Activated CD8-positive, alpha-beta T cell treated with anti-CD3 and anti-CD28 coated beads for 36 hours (primary cell): ENCODE measurements at regions not wholly inside any gene's neighbourhood (a gene's known extent, or its start where the extent isn't known, plus 50 kb on each side); places are given as distances from the start of the nearest gene placed in this dataset.

Experiments
- ATAC-seq: fragments of 200-7000 bp; cut with Tn5 transposase; one replicate; pipeline ENCODE4 v1.10.0; 2021; ENCODE audit warnings: mild to moderate bottlenecking, moderate library complexity
- CTCF ChIA-PET: fragments of 350-600 bp; sonication (Branson Sonifier 250); formaldehyde crosslinking; loops from one replicate; lab custom pipeline; 2021; ENCODE audit warnings: antibody characterized with exemption; lab: Charles Lee
- POLR2A ChIA-PET: fragments of 350-600 bp; sonication (Branson Sonifier 250); formaldehyde crosslinking; loops from one replicate; lab custom pipeline; 2021; ENCODE audit warnings: antibody characterized with exemption; lab: Charles Lee
- DNase-seq: peaks from one replicate; pipeline ENCODE4 v3.0.0-alpha.2; 2020
- H3K27ac Mint-ChIP-seq: one replicate; pipeline ENCODE4 v1.8.0; 2021; ENCODE audit warnings: mild to moderate bottlenecking, mixed read lengths
- H3K27me3 Mint-ChIP-seq: one replicate; pipeline ENCODE4 v1.8.0; 2021; ENCODE audit warnings: mixed read lengths
- H3K36me3 Mint-ChIP-seq: one replicate; pipeline ENCODE4 v1.8.0; 2021; ENCODE audit warnings: low read depth, mixed read lengths
- H3K4me1 Mint-ChIP-seq: one replicate; pipeline ENCODE4 v1.8.0; 2021; ENCODE audit warnings: low read depth, mixed read lengths
- H3K4me3 Mint-ChIP-seq: one replicate; pipeline ENCODE4 v1.8.0; 2021; ENCODE audit warnings: mild to moderate bottlenecking, moderate library complexity, mixed read lengths
- H3K9me3 Mint-ChIP-seq: one replicate; pipeline ENCODE4 v1.8.0; 2021; ENCODE audit warnings: mixed read lengths
- CTCF ChIP-seq: fragments of 200-600 bp; IDR thresholded peaks from one replicate; pipeline ENCODE4 v1.8.0; 2022; ENCODE audit warnings: antibody characterized with exemption, mild to moderate bottlenecking
- intact Hi-C: fragments of 100-400 bp; cut with micrococcal nuclease; formaldehyde crosslinking; loops from one replicate; pipeline ENCODE4 v1.10.0; 2022

GRCh38 chr2:139949242-139949972, 1169.2 kb upstream of the NXPH2 start:
- Mint-ChIP-seq H3K27ac (no peak overlapping the region), H3K27me3 (no peaks in the 10 kb centered on the region), H3K4me3 (no peak overlapping the region), H3K4me1 (no peaks in the 10 kb centered on the region), H3K36me3 (no peaks in the 10 kb centered on the region), H3K9me3 (peaks cover 5% of the 10 kb centered on the region)
- intact Hi-C loops: no loop called here
- POLR2A ChIA-PET: no interaction called here
- CTCF ChIA-PET: no interaction called here
- ATAC-seq: no peak
- no peak for TF ChIP-seq CTCF
- no peak for DNase-seq

DNA sequence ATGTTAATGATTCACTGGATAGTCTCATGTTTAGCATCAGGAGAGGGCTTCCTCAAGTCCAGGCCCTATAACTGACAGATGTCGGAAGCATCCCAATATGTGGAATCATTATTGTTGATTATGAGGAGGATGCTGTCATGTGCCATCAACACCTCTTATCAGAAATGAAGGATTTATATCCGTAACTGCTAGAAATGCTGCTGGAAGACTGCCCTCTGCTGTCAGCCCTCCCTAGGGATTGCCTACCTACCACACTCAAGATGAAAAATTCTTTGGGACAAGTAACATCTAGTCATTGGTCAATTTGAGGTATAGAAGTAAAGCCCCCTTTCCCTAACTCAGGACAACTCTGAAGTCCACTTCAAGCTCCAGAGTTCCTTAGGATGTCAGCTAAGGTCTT, 1166.5 kb upstream of the NXPH2 start:
- CTCF ChIA-PET: no interaction called here
- Mint-ChIP-seq H3K36me3 (no peaks in the 10 kb centered on the region), H3K9me3 (peaks cover 4% of the 10 kb centered on the region), H3K27ac (no peak overlapping the region), H3K4me1 (no peaks in the 10 kb centered on the region), H3K4me3 (no peak overlapping the region), H3K27me3 (no peaks in the 10 kb centered on the region)
- TF ChIP-seq CTCF: no peak
- ATAC-seq (no peak), DNase-seq (no peak)
- intact Hi-C loops: no loop called here
- POLR2A ChIA-PET: no interaction called here

DNA sequence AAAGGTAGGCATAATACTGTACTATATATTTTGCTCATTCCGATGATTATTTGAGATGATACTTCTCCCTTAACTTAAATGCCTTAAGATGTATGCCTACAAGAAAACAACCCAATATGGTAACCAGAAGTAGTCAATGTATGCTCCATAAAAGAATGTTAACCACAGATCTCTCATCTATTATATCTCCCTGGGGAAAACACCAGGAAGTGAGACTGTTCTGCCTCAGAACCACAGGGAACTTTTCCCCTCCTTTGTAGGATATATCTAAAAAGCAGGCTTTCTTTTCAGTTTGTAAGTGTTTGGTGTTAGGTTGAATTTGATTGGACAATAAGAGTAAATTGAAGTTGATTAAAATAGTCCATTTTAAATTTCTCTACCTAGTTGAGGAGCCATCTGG, 1160.5 kb upstream of the NXPH2 start:
- Mint-ChIP-seq H3K4me1 (no peaks in the 10 kb centered on the region), H3K4me3 (no peak overlapping the region), H3K27ac (no peak overlapping the region), H3K27me3 (no peaks in the 10 kb centered on the region), H3K9me3 (peaks cover 7% of the 10 kb centered on the region), H3K36me3 (no peaks in the 10 kb centered on the region)
- intact Hi-C loops: no loop called here
- TF ChIP-seq CTCF: no peak
- CTCF ChIA-PET: no interaction called here
- ATAC-seq (no peak), DNase-seq (no peak)
- POLR2A ChIA-PET: no interaction called here

- no peak for TF ChIP-seq CTCF
- ATAC-seq: no peak
These were observed 1145.7 kb upstream of the NXPH2 start for GRCh38 chr2:139925903-139926302.

GRCh38 chr2:139924070-139924469, 1143.9 kb upstream of the NXPH2 start:
- ChIA-PET CTCF (no interaction called here), POLR2A (no interaction called here)
- intact Hi-C loops: no loop called here
- no peak overlapping the region for H3K27ac Mint-ChIP-seq
- H3K4me1 Mint-ChIP-seq: no peaks in the 10 kb centered on the region
- no peak for TF ChIP-seq CTCF
- ATAC-seq (no peak), DNase-seq (no peak)
- no peaks in the 10 kb centered on the region for H3K36me3 Mint-ChIP-seq
- H3K4me3 Mint-ChIP-seq: no peak overlapping the region
- peaks cover 6% of the 10 kb centered on the region for H3K9me3 Mint-ChIP-seq
- no peaks in the 10 kb centered on the region for H3K27me3 Mint-ChIP-seq

More at GRCh38 chr2:139925903-139926302, 1145.7 kb upstream of the NXPH2 start:
- no peaks in the 10 kb centered on the region for H3K9me3 Mint-ChIP-seq
- CTCF ChIA-PET: no interaction called here
- intact Hi-C loops: no loop called here
- H3K27me3 Mint-ChIP-seq: no peaks in the 10 kb centered on the region
- POLR2A ChIA-PET: no interaction called here
- no peaks in the 10 kb centered on the region for H3K4me1 Mint-ChIP-seq
- no peak overlapping the region for H3K27ac Mint-ChIP-seq
- DNase-seq: no peak
- no peak overlapping the region for H3K4me3 Mint-ChIP-seq
- H3K36me3 Mint-ChIP-seq: no peaks in the 10 kb centered on the region
